K562 (cell line): ENCODE measurements at regions not wholly inside any gene's neighbourhood (a gene's known extent, or its start where the extent isn't known, plus 50 kb on each side); places are given as distances from the start of the nearest gene placed in this dataset.

Experiments used
- ATAC-seq: fragments of 200-7000 bp; cut with Tn5 transposase; 3 replicates; pipeline ENCODE4 v1.9.1; 2020; ENCODE audit warnings: moderate library complexity
- BruUV-seq: library from RNA; stranded (reverse); fragments of 400-500 nt; replicated peaks from 2 replicates; lab custom pipeline; 2021; lab: Mats Ljungman, UMichigan
- CTCF ChIA-PET: fragments of 300-600 bp; formaldehyde crosslinking; extraction: SDS; loops from one replicate; lab custom pipeline; 2021; ENCODE audit warnings: low intra/inter-chr PET ratio; lab: Yijun Ruan, JAX
- POLR2A ChIA-PET: fragments of 300-600, 350-650 bp; sonication (Branson Sonifier 250); formaldehyde crosslinking; extraction: SDS; loops from one replicate; lab custom pipeline; 2021; ENCODE audit warnings: antibody characterized with exemption, inconsistent platforms; lab: Yijun Ruan, JAX
- DNase-seq, 4 experiments: peaks; one replicate each; pipeline versions ENCODE4 v3.0.0 to v3.0.0-alpha.2; 2011 to 2018; ENCODE audit warnings: low spot score in 3 of 4, mixed read lengths in 3 of 4; ENCODE audit errors: extremely low read depth in 1 of 4
- FAIRE-seq: peaks from 2 replicates; lab custom pipeline; 2011; peaks lifted over from hg19 to GRCh38; lab: Jason Lieb, UNC
- H2AFZ ChIP-seq: 2 replicates; pipeline ENCODE4 v1.6.0; 2011; ENCODE audit warnings: low read depth, low read length, control low read depth, inconsistent platforms
- H3K27ac ChIP-seq: fragments of 200-600 bp; 3 replicates; pipeline ENCODE4 v1.8.0; 2011; ENCODE audit warnings: low read depth, mild to moderate bottlenecking, control low read depth, inconsistent platforms, low read length, moderate library complexity, mixed read lengths; ENCODE audit errors: extremely low read depth
- H3K27me3 ChIP-seq, 2 experiments: fragments of 300-600 bp in 1 of 2; 2 replicates in 1 of 2; 3 replicates in 1 of 2; pipeline versions ENCODE4 v1.6.0 to v1.8.0; 2011; ENCODE audit warnings: inconsistent platforms in 2 of 2, low read length in 2 of 2, mild to moderate bottlenecking in 1 of 2, mixed read lengths in 1 of 2, moderate library complexity in 1 of 2; ENCODE audit not compliant: control insufficient read depth in 2 of 2, insufficient read depth in 2 of 2
- H3K36me3 ChIP-seq: fragments of 300-600 bp; 3 replicates; pipeline ENCODE4 v1.8.0; 2011; ENCODE audit warnings: mild to moderate bottlenecking, low read length, inconsistent platforms; ENCODE audit not compliant: control insufficient read depth, insufficient read depth
- H3K4me1 ChIP-seq, 2 experiments: fragments of 200-600 bp in 1 of 2; replicated peaks in 1 of 2; 2 replicates in 1 of 2; 3 replicates in 1 of 2; pipeline versions ENCODE4 v1.5.1 to v1.8.0; 2011; ENCODE audit warnings: inconsistent platforms in 2 of 2, low read length in 2 of 2, mild to moderate bottlenecking in 1 of 2, mixed read lengths in 1 of 2, moderate library complexity in 1 of 2; ENCODE audit not compliant: control insufficient read depth in 2 of 2, insufficient read depth in 2 of 2
- H3K4me2 ChIP-seq: 2 replicates; pipeline ENCODE4 v1.6.1; 2011; ENCODE audit warnings: low read length, control low read depth, inconsistent platforms, mixed read lengths; ENCODE audit not compliant: insufficient read depth
- H3K4me3 ChIP-seq: fragments of 200-600 bp; sonication (generic), shearing (Covaris generic); 2 replicates; pipeline ENCODE4 v1.5.1; 2016; ENCODE audit warnings: control low read depth, inconsistent platforms
- H3K79me2 ChIP-seq: fragments of 200-600 bp; 3 replicates; pipeline ENCODE4 v1.8.0; 2011; ENCODE audit warnings: low read length, inconsistent platforms; ENCODE audit not compliant: control insufficient read depth, insufficient read depth
- H3K9ac ChIP-seq, 2 experiments: 2 replicates each; pipeline versions ENCODE4 v1.6.0 to v1.6.1; 2011; ENCODE audit warnings: low read depth in 2 of 2, low read length in 2 of 2, control low read depth in 1 of 2, inconsistent platforms in 1 of 2, mild to moderate bottlenecking in 1 of 2, mixed read lengths in 1 of 2; ENCODE audit not compliant: insufficient read depth in 1 of 2
- H3K9me1 ChIP-seq: one replicate; pipeline ENCODE4 v1.6.0; 2011; ENCODE audit warnings: inconsistent platforms, mild to moderate bottlenecking, low read length, moderate library complexity; ENCODE audit not compliant: control insufficient read depth, insufficient read depth
- H3K9me3 ChIP-seq: replicated peaks from 2 replicates; pipeline ENCODE4 v1.5.1; 2011; ENCODE audit warnings: low read depth, low read length, inconsistent platforms; ENCODE audit not compliant: control insufficient read depth, insufficient read depth
- H4K20me1 ChIP-seq: replicated peaks from 2 replicates; pipeline ENCODE4 v1.6.1; 2011; ENCODE audit warnings: low read length, inconsistent platforms, mixed read lengths; ENCODE audit not compliant: control insufficient read depth, insufficient read depth
- CHD4 ChIP-seq: fragments of 200-600 bp; sonication (generic); IDR thresholded peaks from 3 replicates; pipeline ENCODE4 v1.6.1; 2012; ENCODE audit warnings: low read depth, mild to moderate bottlenecking, mixed read lengths, low read length, inconsistent platforms; ENCODE audit not compliant: insufficient read depth, insufficient replicate concordance, poor library complexity, severe bottlenecking
- PPARD ChIP-seq: fragments of 250-450 bp; sonication (Bioruptor Pico); IDR thresholded peaks from 2 replicates; pipeline ENCODE4 v1.8.0; 2022; ENCODE audit warnings: inconsistent platforms, mild to moderate bottlenecking, moderate library complexity
- ZFPM2 ChIP-seq: fragments of 250-450 bp; sonication (Bioruptor Pico); IDR thresholded peaks from 2 replicates; pipeline ENCODE4 v1.5.1; 2022; ENCODE audit warnings: mild to moderate bottlenecking
- WGBS: fragments of 100-300 bp; shearing (Covaris generic); methylation state at CpG from one replicate; pipeline ENCODE4 v1.1.6; 2016; ENCODE audit warnings: low coverage, mixed read lengths; ENCODE audit not compliant: insufficient coverage; ENCODE audit errors: missing lambda C conversion rate; 5-methylcytosine and 5-hydroxymethylcytosine counted together
- in situ Hi-C: fragments of 300-500 bp; cut with MboI; formaldehyde crosslinking; loops from 4 replicates; pipeline ENCODE4 v1.15.0; 2018; ENCODE audit warnings: inconsistent platforms, mixed read lengths
- intact Hi-C: fragments of 100-400 bp; cut with micrococcal nuclease; formaldehyde crosslinking; loops from 2 replicates; pipeline ENCODE4 v1.14.2; 2022
- TF ChIP-seq, protein P1 (sequence below): sonication (generic); formaldehyde crosslinking; IDR thresholded peaks from 2 replicates; pipeline ENCODE4 v1.8.0; 2023; ENCODE audit warnings: mild to moderate bottlenecking, missing genetic modification reagents
- TF ChIP-seq, protein P2 (sequence below): sonication (generic); formaldehyde crosslinking; IDR thresholded peaks from 2 replicates; pipeline ENCODE4 v1.8.1; 2023; ENCODE audit warnings: missing genetic modification reagents, mild to moderate bottlenecking, borderline replicate concordance
- TF ChIP-seq, protein P3 (sequence below): fragments of 450-650 bp; IDR thresholded peaks from 2 replicates; pipeline ENCODE4 v1.6.1; 2016; ENCODE audit warnings: mild to moderate bottlenecking
- TF ChIP-seq, protein P4 (sequence below): fragments of 450-650 bp; IDR thresholded peaks from 2 replicates; pipeline ENCODE4 v1.6.1; 2016; ENCODE audit warnings: antibody characterized with exemption

DNA sequence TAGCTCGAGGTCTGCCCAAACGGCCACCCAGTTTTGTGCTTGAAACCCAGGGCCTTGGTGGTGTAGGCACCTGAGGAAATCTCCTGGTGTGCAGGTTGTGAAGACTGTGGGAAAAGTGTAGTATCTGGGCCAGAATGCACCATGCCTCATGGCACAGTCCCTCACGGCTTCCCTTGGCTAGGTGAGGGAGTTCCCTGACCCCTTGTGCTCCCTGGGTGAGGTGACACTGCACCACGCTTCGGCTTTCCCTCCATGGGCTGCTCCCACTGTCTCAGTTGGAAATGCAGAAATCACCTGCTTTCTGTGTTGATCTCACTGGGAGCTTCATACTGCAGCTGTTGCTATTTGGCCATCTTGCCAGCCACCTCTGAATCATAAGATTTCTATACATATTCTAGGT, 62.4 kb upstream of the CDK6 start:
- Histone ChIP-seq H3K9ac (no peak overlapping the region), H3K4me2 (no peak overlapping the region), H3K4me1 (no peaks in the 10 kb centered on the region), H3K36me3 (no peaks in the 10 kb centered on the region), H4K20me1 (no peaks in the 10 kb centered on the region), H2AFZ (no peak overlapping the region), H3K4me3 (no peak overlapping the region), H3K9me3 (peaks cover 2% of the 10 kb centered on the region), H3K9me1 (no peaks in the 10 kb centered on the region), H3K79me2 (no peaks in the 10 kb centered on the region), H3K27me3 (no peaks in the 10 kb centered on the region), H3K27ac (no peak overlapping the region)
- no peak for ATAC-seq
- intact Hi-C loops (no loop called here), in situ Hi-C loops (no loop called here)
- FAIRE-seq: no peak
- WGBS: 22% methylated on average over 5 of the region's 5 CpGs
- DNase-seq: no peak
- ChIA-PET POLR2A (interaction anchor here (0.6 kb wide), 2 partner anchors 251 to 508 kb away, joined by 4 to 5 read pairs; no protein-coding TSS in a partner anchor), CTCF (no interaction called here)
- no TSS peak for BruUV-seq
- TF ChIP-seq, protein P1, sequence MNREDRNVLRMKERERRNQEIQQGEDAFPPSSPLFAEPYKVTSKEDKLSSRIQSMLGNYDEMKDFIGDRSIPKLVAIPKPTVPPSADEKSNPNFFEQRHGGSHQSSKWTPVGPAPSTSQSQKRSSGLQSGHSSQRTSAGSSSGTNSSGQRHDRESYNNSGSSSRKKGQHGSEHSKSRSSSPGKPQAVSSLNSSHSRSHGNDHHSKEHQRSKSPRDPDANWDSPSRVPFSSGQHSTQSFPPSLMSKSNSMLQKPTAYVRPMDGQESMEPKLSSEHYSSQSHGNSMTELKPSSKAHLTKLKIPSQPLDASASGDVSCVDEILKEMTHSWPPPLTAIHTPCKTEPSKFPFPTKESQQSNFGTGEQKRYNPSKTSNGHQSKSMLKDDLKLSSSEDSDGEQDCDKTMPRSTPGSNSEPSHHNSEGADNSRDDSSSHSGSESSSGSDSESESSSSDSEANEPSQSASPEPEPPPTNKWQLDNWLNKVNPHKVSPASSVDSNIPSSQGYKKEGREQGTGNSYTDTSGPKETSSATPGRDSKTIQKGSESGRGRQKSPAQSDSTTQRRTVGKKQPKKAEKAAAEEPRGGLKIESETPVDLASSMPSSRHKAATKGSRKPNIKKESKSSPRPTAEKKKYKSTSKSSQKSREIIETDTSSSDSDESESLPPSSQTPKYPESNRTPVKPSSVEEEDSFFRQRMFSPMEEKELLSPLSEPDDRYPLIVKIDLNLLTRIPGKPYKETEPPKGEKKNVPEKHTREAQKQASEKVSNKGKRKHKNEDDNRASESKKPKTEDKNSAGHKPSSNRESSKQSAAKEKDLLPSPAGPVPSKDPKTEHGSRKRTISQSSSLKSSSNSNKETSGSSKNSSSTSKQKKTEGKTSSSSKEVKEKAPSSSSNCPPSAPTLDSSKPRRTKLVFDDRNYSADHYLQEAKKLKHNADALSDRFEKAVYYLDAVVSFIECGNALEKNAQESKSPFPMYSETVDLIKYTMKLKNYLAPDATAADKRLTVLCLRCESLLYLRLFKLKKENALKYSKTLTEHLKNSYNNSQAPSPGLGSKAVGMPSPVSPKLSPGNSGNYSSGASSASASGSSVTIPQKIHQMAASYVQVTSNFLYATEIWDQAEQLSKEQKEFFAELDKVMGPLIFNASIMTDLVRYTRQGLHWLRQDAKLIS: no peak
- TF ChIP-seq CHD4: no peak
- TF ChIP-seq ZFPM2 (CRISPR knock-in tag): no peak
- TF ChIP-seq, protein P2, sequence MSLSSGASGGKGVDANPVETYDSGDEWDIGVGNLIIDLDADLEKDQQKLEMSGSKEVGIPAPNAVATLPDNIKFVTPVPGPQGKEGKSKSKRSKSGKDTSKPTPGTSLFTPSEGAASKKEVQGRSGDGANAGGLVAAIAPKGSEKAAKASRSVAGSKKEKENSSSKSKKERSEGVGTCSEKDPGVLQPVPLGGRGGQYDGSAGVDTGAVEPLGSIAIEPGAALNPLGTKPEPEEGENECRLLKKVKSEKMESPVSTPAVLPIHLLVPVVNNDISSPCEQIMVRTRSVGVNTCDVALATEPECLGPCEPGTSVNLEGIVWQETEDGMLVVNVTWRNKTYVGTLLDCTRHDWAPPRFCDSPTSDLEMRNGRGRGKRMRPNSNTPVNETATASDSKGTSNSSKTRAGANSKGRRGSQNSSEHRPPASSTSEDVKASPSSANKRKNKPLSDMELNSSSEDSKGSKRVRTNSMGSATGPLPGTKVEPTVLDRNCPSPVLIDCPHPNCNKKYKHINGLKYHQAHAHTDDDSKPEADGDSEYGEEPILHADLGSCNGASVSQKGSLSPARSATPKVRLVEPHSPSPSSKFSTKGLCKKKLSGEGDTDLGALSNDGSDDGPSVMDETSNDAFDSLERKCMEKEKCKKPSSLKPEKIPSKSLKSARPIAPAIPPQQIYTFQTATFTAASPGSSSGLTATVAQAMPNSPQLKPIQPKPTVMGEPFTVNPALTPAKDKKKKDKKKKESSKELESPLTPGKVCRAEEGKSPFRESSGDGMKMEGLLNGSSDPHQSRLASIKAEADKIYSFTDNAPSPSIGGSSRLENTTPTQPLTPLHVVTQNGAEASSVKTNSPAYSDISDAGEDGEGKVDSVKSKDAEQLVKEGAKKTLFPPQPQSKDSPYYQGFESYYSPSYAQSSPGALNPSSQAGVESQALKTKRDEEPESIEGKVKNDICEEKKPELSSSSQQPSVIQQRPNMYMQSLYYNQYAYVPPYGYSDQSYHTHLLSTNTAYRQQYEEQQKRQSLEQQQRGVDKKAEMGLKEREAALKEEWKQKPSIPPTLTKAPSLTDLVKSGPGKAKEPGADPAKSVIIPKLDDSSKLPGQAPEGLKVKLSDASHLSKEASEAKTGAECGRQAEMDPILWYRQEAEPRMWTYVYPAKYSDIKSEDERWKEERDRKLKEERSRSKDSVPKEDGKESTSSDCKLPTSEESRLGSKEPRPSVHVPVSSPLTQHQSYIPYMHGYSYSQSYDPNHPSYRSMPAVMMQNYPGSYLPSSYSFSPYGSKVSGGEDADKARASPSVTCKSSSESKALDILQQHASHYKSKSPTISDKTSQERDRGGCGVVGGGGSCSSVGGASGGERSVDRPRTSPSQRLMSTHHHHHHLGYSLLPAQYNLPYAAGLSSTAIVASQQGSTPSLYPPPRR (CRISPR knock-in tag): no peak
- TF ChIP-seq, protein P3, sequence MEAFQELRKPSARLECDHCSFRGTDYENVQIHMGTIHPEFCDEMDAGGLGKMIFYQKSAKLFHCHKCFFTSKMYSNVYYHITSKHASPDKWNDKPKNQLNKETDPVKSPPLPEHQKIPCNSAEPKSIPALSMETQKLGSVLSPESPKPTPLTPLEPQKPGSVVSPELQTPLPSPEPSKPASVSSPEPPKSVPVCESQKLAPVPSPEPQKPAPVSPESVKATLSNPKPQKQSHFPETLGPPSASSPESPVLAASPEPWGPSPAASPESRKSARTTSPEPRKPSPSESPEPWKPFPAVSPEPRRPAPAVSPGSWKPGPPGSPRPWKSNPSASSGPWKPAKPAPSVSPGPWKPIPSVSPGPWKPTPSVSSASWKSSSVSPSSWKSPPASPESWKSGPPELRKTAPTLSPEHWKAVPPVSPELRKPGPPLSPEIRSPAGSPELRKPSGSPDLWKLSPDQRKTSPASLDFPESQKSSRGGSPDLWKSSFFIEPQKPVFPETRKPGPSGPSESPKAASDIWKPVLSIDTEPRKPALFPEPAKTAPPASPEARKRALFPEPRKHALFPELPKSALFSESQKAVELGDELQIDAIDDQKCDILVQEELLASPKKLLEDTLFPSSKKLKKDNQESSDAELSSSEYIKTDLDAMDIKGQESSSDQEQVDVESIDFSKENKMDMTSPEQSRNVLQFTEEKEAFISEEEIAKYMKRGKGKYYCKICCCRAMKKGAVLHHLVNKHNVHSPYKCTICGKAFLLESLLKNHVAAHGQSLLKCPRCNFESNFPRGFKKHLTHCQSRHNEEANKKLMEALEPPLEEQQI: no peak
- TF ChIP-seq, protein P4, sequence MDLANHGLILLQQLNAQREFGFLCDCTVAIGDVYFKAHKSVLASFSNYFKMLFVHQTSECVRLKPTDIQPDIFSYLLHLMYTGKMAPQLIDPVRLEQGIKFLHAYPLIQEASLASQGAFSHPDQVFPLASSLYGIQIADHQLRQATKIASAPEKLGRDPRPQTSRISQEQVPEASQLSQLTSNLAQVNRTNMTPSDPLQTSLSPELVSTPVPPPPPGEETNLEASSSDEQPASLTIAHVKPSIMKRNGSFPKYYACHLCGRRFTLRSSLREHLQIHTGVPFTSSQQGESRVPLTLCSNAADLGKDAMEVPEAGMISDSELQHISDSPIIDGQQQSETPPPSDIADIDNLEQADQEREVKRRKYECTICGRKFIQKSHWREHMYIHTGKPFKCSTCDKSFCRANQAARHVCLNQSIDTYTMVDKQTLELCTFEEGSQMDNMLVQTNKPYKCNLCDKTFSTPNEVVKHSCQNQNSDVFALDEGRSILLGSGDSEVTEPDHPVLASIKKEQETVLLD: no peak
- TF ChIP-seq PPARD (CRISPR knock-in tag): no peak
